ENCODE measurements at regions not wholly inside any gene's neighbourhood (a gene's known extent, or its start where the extent isn't known, plus 50 kb on each side); places are given as distances from the start of the nearest gene placed in this dataset.
"Not testable (repeated sequence)": the region's sequence is repeated elsewhere in the genome, so short reads cannot be mapped to it uniquely, and the experiment has no call there.

DNA sequence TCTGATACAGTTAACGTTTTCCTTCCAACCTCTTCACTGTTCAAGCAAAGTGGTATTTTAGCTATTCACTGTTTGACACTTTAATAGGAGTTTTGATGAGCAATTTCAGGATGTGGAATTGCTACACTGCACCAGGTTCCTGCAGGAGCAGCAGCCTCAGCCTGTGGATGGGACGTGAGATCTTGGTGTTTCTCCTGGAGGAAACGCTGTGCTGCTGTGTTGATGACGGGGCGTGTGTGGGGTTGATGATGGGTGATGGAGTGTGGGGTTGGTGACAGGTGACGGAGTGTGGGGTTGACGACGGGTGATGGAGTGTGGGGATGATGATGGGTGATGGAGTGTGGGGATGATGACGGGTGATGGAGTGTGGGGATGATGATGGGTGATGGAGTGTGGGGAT, 98.9 kb downstream of the RTP5 start:
- Histone ChIP-seq H3K9me3 (no peaks in the 10 kb centered on the region), H3K27ac (no peak overlapping the region), H3K36me3 (no peaks in the 10 kb centered on the region), H3K4me1 (ENCODE audit: control insufficient read depth in 1 of 2, low read depth in 2 of 2) (no peaks in the 10 kb centered on the region), H3K27me3 (replicated peaks; ENCODE audit: insufficient read depth) (no peaks in the 10 kb centered on the region), H3K4me3 (no peak overlapping the region)
- TF ChIP-seq CTCF (IDR thresholded peaks at IDR 0.05), result no peak
- DNase-seq (ENCODE audit: low spot score), result no peak
- no peak for ATAC-seq (ENCODE audit: insufficient number of reproducible peaks, low FRiP score, low read depth)

DNA sequence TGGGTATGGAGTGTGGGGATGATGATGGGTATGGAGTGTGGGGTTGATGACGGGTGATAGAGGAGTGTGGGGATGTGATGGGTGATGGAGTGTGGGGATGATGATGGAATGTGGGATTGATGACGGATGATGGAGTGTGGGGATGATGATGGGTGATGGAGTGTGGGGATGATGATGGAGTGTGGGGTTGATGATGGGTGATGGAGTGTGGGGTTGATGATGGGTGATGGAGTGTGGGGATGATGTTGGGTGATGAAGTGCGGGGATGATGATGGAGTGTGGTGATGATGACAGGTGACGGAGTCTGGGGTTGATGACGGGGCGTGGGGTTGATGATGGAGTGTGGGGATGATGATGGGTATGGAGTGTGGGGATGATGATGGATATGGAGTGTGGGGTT, 99.7 kb downstream of the RTP5 start:
- not testable (repeated sequence) for H3K4me1 ChIP-seq (ENCODE audit: control insufficient read depth in 1 of 2, low read depth in 2 of 2); H3K4me3 ChIP-seq; H3K9me3 ChIP-seq; H3K27ac ChIP-seq; H3K36me3 ChIP-seq; DNase-seq (ENCODE audit: low spot score); ATAC-seq (ENCODE audit: insufficient number of reproducible peaks, low FRiP score, low read depth); H3K27me3 ChIP-seq (replicated peaks; ENCODE audit: insufficient read depth)

- Histone ChIP-seq H3K9me3 (no peaks in the 10 kb centered on the region), H3K4me1 (ENCODE audit: control insufficient read depth in 1 of 2, low read depth in 2 of 2) (no peaks in the 10 kb centered on the region), H3K27me3 (replicated peaks; ENCODE audit: insufficient read depth) (no peaks in the 10 kb centered on the region), H3K4me3 (no peak overlapping the region), H3K36me3 (no peaks in the 10 kb centered on the region), H3K27ac (no peak overlapping the region)
- TF ChIP-seq CTCF (IDR thresholded peaks at IDR 0.05), result no peak
- ATAC-seq (ENCODE audit: insufficient number of reproducible peaks, low FRiP score, low read depth) (no peak), DNase-seq (ENCODE audit: low spot score) (no peak)
These were observed 101.2 kb downstream of the RTP5 start for GRCh38 chr2:241970716-241971115.

GRCh38 chr2:241974096-241974495, 104.6 kb downstream of the RTP5 start:
- Histone ChIP-seq H3K27ac (no peak overlapping the region), H3K4me3 (no peak overlapping the region), H3K4me1 (ENCODE audit: control insufficient read depth in 1 of 2, low read depth in 2 of 2) (no peaks in the 10 kb centered on the region), H3K36me3 (no peaks in the 10 kb centered on the region), H3K9me3 (no peaks in the 10 kb centered on the region), H3K27me3 (replicated peaks; ENCODE audit: insufficient read depth) (no peaks in the 10 kb centered on the region)
- no peak for DNase-seq (ENCODE audit: low spot score)
- no peak for ATAC-seq (ENCODE audit: insufficient number of reproducible peaks, low FRiP score, low read depth)
- no peak for TF ChIP-seq CTCF (IDR thresholded peaks at IDR 0.05)

DNA sequence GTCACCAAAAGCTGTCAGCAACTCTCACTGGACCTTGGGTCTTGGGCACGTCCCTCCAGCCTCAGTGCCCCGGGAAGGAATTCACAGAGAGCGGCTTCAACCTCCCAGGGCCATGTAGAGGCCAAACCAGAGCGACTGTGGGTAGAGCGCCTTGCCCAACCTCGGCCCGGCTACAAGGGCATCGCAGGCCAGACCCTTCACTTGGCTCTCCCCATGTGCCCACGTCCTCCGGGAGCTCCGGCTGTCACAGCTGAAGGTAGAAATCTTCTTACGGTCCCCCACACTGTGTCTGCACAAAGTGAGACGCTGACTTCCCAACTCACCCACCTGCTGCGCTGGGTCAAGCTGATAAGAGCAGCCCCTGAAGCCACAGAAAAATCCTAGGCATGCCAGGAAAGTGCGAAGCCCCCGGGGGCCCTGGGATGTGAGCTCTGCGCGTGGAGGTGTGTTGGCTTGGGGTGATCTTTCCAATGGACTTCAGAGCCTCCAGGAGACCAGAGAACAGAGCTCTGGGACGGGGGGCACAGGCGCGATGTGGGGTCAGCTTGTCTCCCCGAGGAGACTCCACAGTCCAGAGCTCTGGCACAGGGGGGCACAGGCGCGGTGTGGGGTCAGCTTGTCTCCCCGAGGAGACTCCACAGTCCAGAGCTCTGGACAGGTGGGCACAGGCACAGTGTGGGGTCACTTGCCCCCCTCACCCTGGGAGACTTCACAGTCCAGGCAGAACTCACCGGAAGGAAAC, 105.5 kb downstream of the RTP5 start:
- ATAC-seq (ENCODE audit: insufficient number of reproducible peaks, low FRiP score, low read depth), result no peak

More for the DNA sequence above, 105.5 kb downstream of the RTP5 start:
- no peak for DNase-seq (ENCODE audit: low spot score)
- H3K4me1 ChIP-seq (ENCODE audit: control insufficient read depth in 1 of 2, low read depth in 2 of 2), result no peaks in the 10 kb centered on the region
- no peaks in the 10 kb centered on the region for H3K27me3 ChIP-seq (replicated peaks; ENCODE audit: insufficient read depth)
- no peak overlapping the region for H3K4me3 ChIP-seq
- TF ChIP-seq CTCF (IDR thresholded peaks at IDR 0.05), result no peak
- no peak overlapping the region for H3K27ac ChIP-seq
- H3K9me3 ChIP-seq, result no peaks in the 10 kb centered on the region
- H3K36me3 ChIP-seq, result no peaks in the 10 kb centered on the region
